Ascending aorta (tissue), 2 donors: ENCODE measurements at regions not wholly inside any gene's neighbourhood (a gene's known extent, or its start where the extent isn't known, plus 50 kb on each side); places are given as distances from the start of the nearest gene placed in this dataset.

Experiments used
- DNase-seq, 2 donors: peaks; one replicate each; pipeline ENCODE4 v3.0.0-alpha.2; 2019; ENCODE audit warnings: low spot score in 2 of 2
- H3K27ac ChIP-seq, 2 donors: fragments of 200-600 bp; sonication (generic); one replicate each; pipeline ENCODE4 v1.5.1; 2016 to 2017; ENCODE audit warnings: mild to moderate bottlenecking in 1 of 2
- H3K27me3 ChIP-seq: fragments of 200-600 bp; sonication (generic); one replicate; pipeline ENCODE4 v1.5.1; 2017
- H3K36me3 ChIP-seq, 2 donors: fragments of 200-600 bp; sonication (generic); one replicate each; pipeline ENCODE4 v1.5.1; 2016
- H3K4me1 ChIP-seq, 2 donors: fragments of 200-600 bp; sonication (generic); one replicate each; pipeline ENCODE4 v1.5.1; 2016 to 2017; ENCODE audit warnings: mild to moderate bottlenecking in 1 of 2
- H3K4me3 ChIP-seq, 2 donors: fragments of 200-600 bp; sonication (generic); one replicate each; pipeline ENCODE4 v1.5.1; 2016 to 2017; ENCODE audit warnings: mild to moderate bottlenecking in 1 of 2
- H3K9me3 ChIP-seq, 2 donors: fragments of 200-600 bp; sonication (generic); one replicate each; pipeline ENCODE4 v1.5.1; 2016
- intact Hi-C: fragments of 100-400 bp; cut with DNase I; formaldehyde crosslinking; loops from one replicate; pipeline ENCODE4 v1.15.1; 2023
- TF ChIP-seq, protein P1 (sequence below), 3 experiments: fragments of 200-600 bp in 2 of 3; fragments of 450-650 bp in 1 of 3; sonication (generic) in 2 of 3; IDR thresholded peaks; one replicate each; pipeline ENCODE4 v1.5.1; 2016 to 2019; ENCODE audit warnings: antibody characterized with exemption in 3 of 3, mild to moderate bottlenecking in 1 of 3, moderate library complexity in 1 of 3

DNA sequence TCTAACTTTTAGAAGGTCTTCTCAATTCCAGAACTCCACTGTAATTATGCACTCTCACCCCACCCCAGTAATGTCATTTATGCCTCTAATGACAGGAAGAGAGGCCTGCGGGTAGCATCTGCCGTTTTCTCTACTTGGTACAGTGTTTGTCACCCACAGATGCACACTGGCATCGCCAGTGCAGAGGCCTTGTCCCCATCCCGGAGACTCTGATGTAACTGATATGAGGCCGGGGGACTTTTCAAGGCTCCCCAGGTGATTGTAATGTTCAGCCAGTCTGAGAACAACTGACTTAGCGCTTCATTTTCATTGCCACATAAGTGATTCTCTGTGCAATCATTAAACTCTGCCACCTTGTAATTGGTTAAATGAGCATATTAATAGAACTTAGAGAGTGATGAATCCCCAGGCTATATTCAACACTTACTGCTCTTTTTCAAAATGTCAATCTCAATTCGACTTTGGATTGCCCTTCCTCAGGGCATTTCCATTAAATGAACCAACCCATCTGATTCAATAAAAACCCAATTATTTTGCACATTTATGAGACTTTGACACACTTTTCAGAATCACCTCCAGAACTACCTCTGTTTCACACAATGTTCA lies 113.2 kb downstream of the HERPUD2 start:
- H3K4me1 ChIP-seq: no peaks in the 10 kb centered on the region
- DNase-seq: no peak
- no peaks in the 10 kb centered on the region for H3K9me3 ChIP-seq
- TF ChIP-seq, protein P1, sequence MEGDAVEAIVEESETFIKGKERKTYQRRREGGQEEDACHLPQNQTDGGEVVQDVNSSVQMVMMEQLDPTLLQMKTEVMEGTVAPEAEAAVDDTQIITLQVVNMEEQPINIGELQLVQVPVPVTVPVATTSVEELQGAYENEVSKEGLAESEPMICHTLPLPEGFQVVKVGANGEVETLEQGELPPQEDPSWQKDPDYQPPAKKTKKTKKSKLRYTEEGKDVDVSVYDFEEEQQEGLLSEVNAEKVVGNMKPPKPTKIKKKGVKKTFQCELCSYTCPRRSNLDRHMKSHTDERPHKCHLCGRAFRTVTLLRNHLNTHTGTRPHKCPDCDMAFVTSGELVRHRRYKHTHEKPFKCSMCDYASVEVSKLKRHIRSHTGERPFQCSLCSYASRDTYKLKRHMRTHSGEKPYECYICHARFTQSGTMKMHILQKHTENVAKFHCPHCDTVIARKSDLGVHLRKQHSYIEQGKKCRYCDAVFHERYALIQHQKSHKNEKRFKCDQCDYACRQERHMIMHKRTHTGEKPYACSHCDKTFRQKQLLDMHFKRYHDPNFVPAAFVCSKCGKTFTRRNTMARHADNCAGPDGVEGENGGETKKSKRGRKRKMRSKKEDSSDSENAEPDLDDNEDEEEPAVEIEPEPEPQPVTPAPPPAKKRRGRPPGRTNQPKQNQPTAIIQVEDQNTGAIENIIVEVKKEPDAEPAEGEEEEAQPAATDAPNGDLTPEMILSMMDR (IDR thresholded peaks at IDR 0.05): no peak
- H3K27me3 ChIP-seq: no peaks in the 10 kb centered on the region
- H3K36me3 ChIP-seq: no peaks in the 10 kb centered on the region
- H3K4me3 ChIP-seq: no peak overlapping the region
- H3K27ac ChIP-seq: no peak overlapping the region
- intact Hi-C loops: no loop called here

GRCh38 chr7:35576031-35576573 lies 118.8 kb downstream of the HERPUD2 start:
- H3K4me3 ChIP-seq: no peak overlapping the region
- no peaks in the 10 kb centered on the region for H3K27me3 ChIP-seq

DNA sequence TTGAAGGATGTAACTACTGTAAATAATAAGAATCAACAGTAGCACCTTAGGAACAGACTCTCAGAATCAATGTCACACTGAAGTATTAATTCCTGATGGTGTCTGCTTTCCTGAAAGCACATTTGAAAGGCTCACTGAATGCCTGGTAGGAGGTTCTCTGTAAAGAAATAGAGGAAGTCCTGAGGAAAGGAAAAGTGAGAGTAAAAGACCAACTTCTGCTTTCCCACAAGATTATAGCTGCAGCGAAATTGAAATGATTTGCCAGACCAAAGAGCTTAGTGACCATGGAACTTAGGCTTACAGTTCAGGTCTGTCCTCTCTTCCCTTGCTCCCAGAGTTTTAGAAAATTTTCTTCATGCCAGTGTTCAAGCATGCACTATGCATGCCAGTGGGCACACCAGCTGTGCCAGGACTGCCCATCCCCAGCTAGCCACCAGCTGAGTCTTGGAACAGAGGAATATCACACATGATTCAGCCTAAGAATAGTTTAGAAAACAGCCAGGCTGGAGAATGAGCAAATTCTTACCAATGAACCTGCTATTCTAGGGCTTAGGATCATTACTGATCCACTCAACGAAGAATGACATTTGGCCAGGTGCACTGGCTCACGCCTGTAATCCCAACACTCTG lies 123.2 kb downstream of the HERPUD2 start:
- TF ChIP-seq, protein P1 (IDR thresholded peaks at IDR 0.05): no peak
- no peak overlapping the region for H3K4me3 ChIP-seq
- H3K4me1 ChIP-seq: no peaks in the 10 kb centered on the region
- intact Hi-C loops: no loop called here
- no peak for DNase-seq
- no peaks in the 10 kb centered on the region for H3K27me3 ChIP-seq
- H3K27ac ChIP-seq: no peak overlapping the region
- H3K9me3 ChIP-seq: no peaks in the 10 kb centered on the region
- H3K36me3 ChIP-seq: no peaks in the 10 kb centered on the region

More at GRCh38 chr7:35576031-35576573, 118.8 kb downstream of the HERPUD2 start:
- Histone ChIP-seq H3K4me1 (no peaks in the 10 kb centered on the region), H3K36me3 (no peaks in the 10 kb centered on the region), H3K9me3 (no peaks in the 10 kb centered on the region), H3K27ac (no peak overlapping the region)
- intact Hi-C loops: no loop called here
- TF ChIP-seq, protein P1 (IDR thresholded peaks at IDR 0.05): no peak
- DNase-seq: no peak

DNA sequence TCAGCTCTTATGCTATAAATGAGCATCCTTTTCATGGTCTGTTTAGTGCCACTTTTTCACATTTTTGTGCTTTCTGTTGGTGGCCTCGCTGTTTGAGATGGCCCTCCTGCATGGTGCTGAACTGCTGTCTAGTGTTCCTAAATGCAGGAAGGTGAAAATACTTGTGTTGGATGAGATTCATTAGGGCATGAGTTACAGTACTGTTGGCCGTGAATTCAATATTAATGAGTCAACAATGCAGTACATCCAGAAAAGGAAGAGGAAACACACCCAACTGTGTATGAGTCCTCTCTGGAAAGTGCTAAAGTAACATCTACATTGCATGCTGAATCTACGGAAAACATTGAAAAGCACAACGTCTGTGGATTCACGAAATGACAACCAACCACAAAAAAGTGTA lies 124.0 kb downstream of the HERPUD2 start:
- no peaks in the 10 kb centered on the region for H3K36me3 ChIP-seq
- DNase-seq: no peak
- no peaks in the 10 kb centered on the region for H3K27me3 ChIP-seq
- no peaks in the 10 kb centered on the region for H3K9me3 ChIP-seq
- no peak overlapping the region for H3K27ac ChIP-seq
- intact Hi-C loops: no loop called here
- TF ChIP-seq, protein P1 (IDR thresholded peaks at IDR 0.05): no peak
- H3K4me3 ChIP-seq: no peak overlapping the region
- no peaks in the 10 kb centered on the region for H3K4me1 ChIP-seq

- Histone ChIP-seq H3K27ac (no peak overlapping the region), H3K9me3 (no peaks in the 10 kb centered on the region), H3K36me3 (no peaks in the 10 kb centered on the region), H3K27me3 (no peaks in the 10 kb centered on the region), H3K4me3 (no peak overlapping the region), H3K4me1 (no peaks in the 10 kb centered on the region)
- TF ChIP-seq, protein P1 (IDR thresholded peaks at IDR 0.05): no peak
- no peak for DNase-seq
- intact Hi-C loops: no loop called here
Observed at GRCh38 chr7:35565927-35566326, 129.0 kb downstream of the HERPUD2 start.
